ENCODE measurements at regions not wholly inside any gene's neighbourhood (a gene's known extent, or its start where the extent isn't known, plus 50 kb on each side); places are given as distances from the start of the nearest gene placed in this dataset.

GRCh38 chr15:23913635-23914034, 226.5 kb upstream of the NDN start:
- no peak for TF ChIP-seq GATA1 (IDR thresholded peaks at IDR 0.05; ENCODE audit: low read depth, low read length)
- no peak for TF ChIP-seq POLR2A (IDR thresholded peaks at IDR 0.05; ENCODE audit: low read length)
- no peak for DNase-seq

DNA sequence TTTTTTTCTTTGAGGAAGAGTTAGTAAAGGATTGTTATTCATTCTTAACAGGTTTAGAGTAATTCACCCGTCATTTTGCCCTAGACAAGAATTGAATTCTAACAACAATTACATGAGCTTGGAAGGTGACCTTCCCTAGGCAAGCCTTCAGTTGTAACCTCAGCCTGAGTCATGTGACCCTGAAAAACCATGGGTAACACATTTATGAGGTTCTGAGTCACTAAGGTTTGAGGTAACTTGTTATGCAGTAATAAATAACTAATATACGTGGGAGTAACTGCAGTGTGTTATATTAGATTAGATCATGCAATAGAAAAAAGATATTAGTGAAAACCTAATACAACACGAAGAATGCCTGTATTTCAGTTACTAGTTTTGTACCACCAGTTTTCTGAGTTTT, 237.6 kb upstream of the NDN start:
- no peak for TF ChIP-seq GATA1 (IDR thresholded peaks at IDR 0.05; ENCODE audit: low read depth, low read length)
- no peak for TF ChIP-seq POLR2A (IDR thresholded peaks at IDR 0.05; ENCODE audit: low read length)
- DNase-seq: no peak

DNA sequence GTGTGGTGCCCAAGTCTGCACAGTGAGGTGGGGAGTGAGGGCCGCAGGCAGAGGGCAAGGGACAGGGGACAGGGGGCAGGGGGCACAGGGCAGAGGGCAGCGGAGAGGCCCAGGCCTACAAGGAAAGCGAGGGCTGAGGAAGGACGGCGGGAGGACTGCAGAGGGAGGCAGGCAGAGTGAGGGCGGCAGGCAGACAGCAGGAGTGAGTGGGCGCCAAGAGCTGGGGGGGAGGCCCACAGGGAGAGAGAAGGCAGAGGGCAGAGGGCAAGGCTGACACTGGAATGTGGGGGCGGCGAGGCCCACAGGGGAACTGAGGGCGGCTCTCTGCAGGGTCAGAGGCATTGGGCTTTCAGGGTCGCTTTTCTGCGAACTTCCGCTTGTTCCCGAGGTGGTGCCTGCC, 267.8 kb upstream of the NDN start:
- no peak for DNase-seq
- TF ChIP-seq POLR2A (IDR thresholded peaks at IDR 0.05; ENCODE audit: low read length) (no peak), GATA1 (IDR thresholded peaks at IDR 0.05; ENCODE audit: low read depth, low read length) (no peak)

DNA sequence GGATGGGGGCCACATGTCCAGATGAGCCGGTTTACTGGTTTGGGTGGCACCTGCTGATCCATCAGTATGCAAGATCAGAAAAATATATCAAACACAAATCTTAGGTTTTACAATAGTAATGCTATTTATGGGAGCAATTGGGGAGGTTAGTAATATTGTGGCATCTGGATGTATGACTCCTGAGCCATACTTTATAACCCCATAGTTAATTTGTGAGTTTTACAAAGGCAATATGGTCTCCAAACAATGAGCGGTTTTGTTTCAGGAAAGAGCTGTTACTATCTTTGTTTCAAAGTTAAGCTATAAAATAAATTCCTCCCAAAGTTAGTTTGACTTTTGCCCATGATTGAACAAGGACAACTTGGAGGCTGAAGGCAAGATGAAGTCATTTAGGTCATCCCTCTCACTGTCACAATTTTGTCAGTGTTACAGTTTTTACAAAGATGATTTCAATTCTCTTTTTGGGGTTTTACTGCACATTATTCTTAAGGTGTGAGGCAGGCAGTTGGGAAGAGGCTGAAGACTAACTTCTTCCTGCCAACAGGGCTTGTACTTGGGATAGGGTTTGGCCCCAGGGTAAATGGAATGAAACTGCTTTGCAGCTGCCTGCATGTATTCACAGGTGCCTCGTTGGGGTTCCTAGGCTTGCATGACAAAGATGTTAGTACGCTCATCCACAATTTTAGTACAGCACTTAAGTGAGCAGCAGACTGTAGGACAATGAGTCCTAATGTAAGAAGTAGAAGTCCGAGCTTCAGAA, 296.6 kb upstream of the NDN start:
- DNase-seq: no peak
- TF ChIP-seq GATA1 (IDR thresholded peaks at IDR 0.05; ENCODE audit: low read depth, low read length): no peak
- no peak for TF ChIP-seq POLR2A (IDR thresholded peaks at IDR 0.05; ENCODE audit: low read length)

- no peak for DNase-seq
- TF ChIP-seq POLR2A (IDR thresholded peaks at IDR 0.05; ENCODE audit: low read length): no peak
- no peak for TF ChIP-seq GATA1 (IDR thresholded peaks at IDR 0.05; ENCODE audit: low read depth, low read length)
These were observed 307.2 kb upstream of the NDN start for GRCh38 chr15:23994273-23994672.

DNA sequence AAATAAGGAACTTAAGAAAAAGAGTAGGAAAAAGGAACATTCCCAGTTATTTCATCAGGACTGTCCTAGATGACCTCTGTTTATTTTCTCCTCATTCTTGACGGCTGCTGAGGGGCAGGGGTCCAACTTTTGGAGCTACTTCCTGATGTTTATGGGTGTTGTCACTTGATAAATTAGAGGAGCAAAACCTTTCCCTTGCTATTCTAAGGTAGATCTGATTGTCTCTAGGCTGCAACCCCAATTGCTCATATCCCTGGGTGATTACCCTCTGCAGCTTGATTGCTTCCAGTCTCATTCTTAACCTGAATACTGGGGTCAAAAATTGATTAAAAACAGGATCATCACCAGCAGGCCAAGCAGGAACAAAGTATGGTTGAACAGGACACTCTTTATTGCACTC, 311.0 kb upstream of the NDN start:
- no peak for DNase-seq
- TF ChIP-seq GATA1 (IDR thresholded peaks at IDR 0.05; ENCODE audit: low read depth, low read length) (no peak), POLR2A (IDR thresholded peaks at IDR 0.05; ENCODE audit: low read length) (no peak)

DNA sequence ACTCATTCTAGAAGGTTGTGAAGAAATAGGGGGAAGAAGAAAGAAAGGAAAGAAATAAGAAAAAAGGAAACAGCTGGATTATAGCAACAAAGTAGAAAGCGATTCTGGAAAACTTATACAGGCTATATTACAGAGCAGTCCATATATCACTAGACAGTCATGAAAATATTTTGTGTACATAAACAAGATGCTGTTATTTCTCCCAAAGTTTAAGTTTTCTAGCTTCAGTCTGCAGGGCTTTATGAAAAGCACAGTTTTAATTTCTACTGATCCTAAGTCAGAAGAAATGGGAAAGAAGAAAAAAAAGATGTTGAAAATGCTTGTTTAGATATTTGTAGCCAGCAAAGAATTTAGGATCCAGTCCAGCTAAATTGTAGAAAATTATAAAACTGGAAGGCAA, 321.4 kb upstream of the NDN start:
- no peak for TF ChIP-seq POLR2A (IDR thresholded peaks at IDR 0.05; ENCODE audit: low read length)
- TF ChIP-seq GATA1 (IDR thresholded peaks at IDR 0.05; ENCODE audit: low read depth, low read length): no peak
- DNase-seq: no peak

DNA sequence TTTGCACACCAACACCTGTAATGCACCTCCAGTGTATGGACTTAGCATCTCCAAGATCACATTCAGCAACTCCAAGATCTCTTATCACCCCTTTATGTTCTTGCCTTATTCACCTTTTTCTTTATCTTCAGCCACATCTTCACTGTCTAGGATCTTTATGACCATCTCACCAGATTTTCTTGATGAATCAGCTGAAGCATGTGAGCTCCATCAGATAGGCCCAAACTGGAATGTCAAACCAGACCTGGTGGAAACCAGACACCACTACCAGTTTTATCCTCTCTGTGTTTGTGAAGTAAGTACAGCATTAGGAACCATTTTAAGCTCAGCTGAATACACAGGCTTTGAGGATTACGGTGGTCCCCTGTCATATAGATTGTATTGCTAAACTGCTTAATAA, 330.4 kb upstream of the NDN start:
- no peak for DNase-seq
- TF ChIP-seq GATA1 (IDR thresholded peaks at IDR 0.05; ENCODE audit: low read depth, low read length) (no peak), POLR2A (IDR thresholded peaks at IDR 0.05; ENCODE audit: low read length) (no peak)

GRCh38 chr15:24039683-24040082, 352.6 kb upstream of the NDN start:
- TF ChIP-seq POLR2A (IDR thresholded peaks at IDR 0.05; ENCODE audit: low read length) (no peak), GATA1 (IDR thresholded peaks at IDR 0.05; ENCODE audit: low read depth, low read length) (no peak)
- no peak for DNase-seq

- TF ChIP-seq GATA1 (IDR thresholded peaks at IDR 0.05; ENCODE audit: low read depth, low read length) (no peak), POLR2A (IDR thresholded peaks at IDR 0.05; ENCODE audit: low read length) (no peak)
- no peak for DNase-seq
These were observed 367.6 kb upstream of the NDN start for GRCh38 chr15:24054547-24055245.

DNA sequence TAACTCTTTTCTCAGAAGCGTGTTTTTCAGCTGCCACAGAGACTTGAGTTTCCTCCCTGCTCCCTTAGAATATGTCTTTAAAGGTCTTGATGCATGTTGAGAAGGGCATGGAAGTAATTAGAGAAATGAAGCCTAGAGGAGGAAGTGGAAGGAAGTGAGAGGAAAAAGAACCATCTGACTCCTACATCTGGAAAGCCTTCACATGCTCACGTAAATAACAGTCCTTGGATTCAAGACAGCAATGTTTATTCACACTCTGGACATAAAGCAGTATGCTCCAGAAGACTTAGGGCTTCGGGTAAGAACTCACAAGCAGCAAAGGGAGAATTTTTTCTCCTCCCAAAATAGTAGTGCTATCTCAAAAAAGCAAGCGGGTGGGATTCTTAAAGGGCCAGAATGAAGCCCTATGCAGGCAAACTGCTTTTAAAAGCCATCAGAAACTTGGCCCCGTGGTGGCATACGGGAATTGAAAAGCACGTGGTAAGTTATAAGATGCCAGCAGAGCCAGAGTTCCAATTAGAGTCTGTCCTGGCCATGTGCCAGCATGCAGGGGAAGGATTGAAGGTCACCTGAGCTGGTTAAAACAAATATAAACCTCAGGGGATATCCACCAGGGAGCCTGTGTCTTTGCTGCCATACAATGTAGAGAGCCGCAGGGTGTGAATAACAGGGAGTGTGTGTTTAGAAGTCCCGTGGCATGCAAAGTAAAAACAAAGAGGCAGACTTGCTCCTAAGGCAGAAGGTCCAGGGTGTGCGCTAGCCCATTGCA, 380.8 kb upstream of the NDN start:
- TF ChIP-seq GATA1 (IDR thresholded peaks at IDR 0.05; ENCODE audit: low read depth, low read length) (no peak), POLR2A (IDR thresholded peaks at IDR 0.05; ENCODE audit: low read length) (no peak)
- no peak for DNase-seq

GRCh38 chr15:24075420-24076089, 388.4 kb upstream of the NDN start:
- DNase-seq: no peak
- TF ChIP-seq GATA1 (IDR thresholded peaks at IDR 0.05; ENCODE audit: low read depth, low read length) (no peak), POLR2A (IDR thresholded peaks at IDR 0.05; ENCODE audit: low read length) (no peak)

DNA sequence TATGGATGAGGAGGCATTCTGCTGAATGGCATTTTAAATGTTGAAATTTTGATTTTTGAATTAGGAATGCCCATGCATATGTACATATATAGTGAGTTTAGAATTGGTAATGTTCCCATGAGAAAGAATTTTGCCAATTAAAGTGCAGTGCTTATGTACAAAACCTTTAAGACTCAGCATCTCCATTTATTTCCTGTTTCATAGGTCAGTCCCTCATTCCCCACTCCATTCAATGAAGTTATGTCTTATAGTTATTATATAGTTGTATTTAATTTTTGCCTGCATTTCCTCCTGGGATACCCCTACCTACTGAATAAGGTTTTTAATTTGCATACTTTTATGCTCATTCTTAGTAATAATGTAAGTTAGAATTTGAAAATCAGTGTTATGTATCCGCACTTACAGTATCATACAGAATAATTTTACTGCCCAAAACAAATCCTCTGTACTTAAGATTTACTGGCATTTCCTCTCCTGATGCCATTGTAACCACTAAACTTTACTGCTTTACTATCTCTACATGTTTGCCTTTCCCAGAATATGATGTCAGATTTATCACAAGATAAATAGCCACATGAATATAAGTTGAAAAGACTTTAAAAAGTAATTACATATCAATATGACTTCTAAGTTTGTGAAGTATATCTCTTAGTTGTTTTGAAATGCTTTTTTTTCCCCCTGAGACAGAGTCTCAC, 389.1 kb upstream of the NDN start:
- no peak for DNase-seq
- TF ChIP-seq GATA1 (IDR thresholded peaks at IDR 0.05; ENCODE audit: low read depth, low read length) (no peak), POLR2A (IDR thresholded peaks at IDR 0.05; ENCODE audit: low read length) (no peak)
